ENCODE measurements at regions not wholly inside any gene's neighbourhood (a gene's known extent, or its start where the extent isn't known, plus 50 kb on each side); places are given as distances from the start of the nearest gene placed in this dataset.

GRCh38 chr5:2423634-2424033 is 327.8 kb downstream of the IRX2 start:
- Histone ChIP-seq H3K27me3 (ENCODE audit: insufficient read depth, low read length) (no peaks in the 10 kb centered on the region), H3K9ac (ENCODE audit: low read length) (no peak overlapping the region), H3K4me2 (ENCODE audit: low read length) (no peak overlapping the region), H4K20me1 (ENCODE audit: insufficient read depth, low read length) (no peaks in the 10 kb centered on the region), H3K79me2 (ENCODE audit: insufficient read depth, low read length) (no peaks in the 10 kb centered on the region), H3K9me3 (ENCODE audit: insufficient read depth, low read depth, low read length) (peaks cover 10% of the 10 kb centered on the region), H3K36me3 (ENCODE audit: insufficient read depth, low read length) (no peaks in the 10 kb centered on the region), H3K4me1 (ENCODE audit: insufficient read depth, low read length) (no peaks in the 10 kb centered on the region), H2AFZ (ENCODE audit: low read depth, low read length) (no peak overlapping the region), H3K27ac (ENCODE audit: low read depth, low read length) (no peak overlapping the region), H3K4me3 (ENCODE audit: insufficient read depth, low read depth, low read length) (no peak overlapping the region)
- TF ChIP-seq EZH2 (IDR thresholded peaks at IDR 0.05; ENCODE audit: insufficient read depth, low read length) (no peak), CTCF (IDR thresholded peaks at IDR 0.05; ENCODE audit: insufficient read depth, low read depth, low read length) (no peak)
- H3K4me3 Mint-ChIP-seq (ENCODE audit: unreplicated experiment), result no peak overlapping the region
- no peaks in the 10 kb centered on the region for H3K36me3 Mint-ChIP-seq (ENCODE audit: low read depth, unreplicated experiment)
- H3K9me3 Mint-ChIP-seq (ENCODE audit: unreplicated experiment), result no peaks in the 10 kb centered on the region
- H3K27me3 Mint-ChIP-seq (ENCODE audit: low read depth, unreplicated experiment), result peaks cover 8% of the 10 kb centered on the region
- H3K4me1 Mint-ChIP-seq (ENCODE audit: low read depth, unreplicated experiment), result no peaks in the 10 kb centered on the region
- DNase-seq (ENCODE audit: low read depth) (no peak), FAIRE-seq (no peak)
- no peak overlapping the region for H3K27ac Mint-ChIP-seq (ENCODE audit: unreplicated experiment)

- H3K36me3 Mint-ChIP-seq (ENCODE audit: low read depth, unreplicated experiment), result no peaks in the 10 kb centered on the region
- H3K9me3 Mint-ChIP-seq (ENCODE audit: unreplicated experiment), result peaks cover 4% of the 10 kb centered on the region
- peaks cover 29% of the 10 kb centered on the region for H3K27me3 Mint-ChIP-seq (ENCODE audit: low read depth, unreplicated experiment)
These were observed 334.2 kb downstream of the IRX2 start for GRCh38 chr5:2417301-2417700.

More at GRCh38 chr5:2417301-2417700, 334.2 kb downstream of the IRX2 start:
- H3K4me2 ChIP-seq (ENCODE audit: low read length), result no peak overlapping the region
- H3K79me2 ChIP-seq (ENCODE audit: insufficient read depth, low read length), result no peaks in the 10 kb centered on the region
- no peak for TF ChIP-seq CTCF (IDR thresholded peaks at IDR 0.05; ENCODE audit: insufficient read depth, low read depth, low read length)
- TF ChIP-seq EZH2 (IDR thresholded peaks at IDR 0.05; ENCODE audit: insufficient read depth, low read length), result no peak
- no peaks in the 10 kb centered on the region for H3K4me1 Mint-ChIP-seq (ENCODE audit: low read depth, unreplicated experiment)
- no peak for FAIRE-seq
- H3K27me3 ChIP-seq (ENCODE audit: insufficient read depth, low read length), result no peaks in the 10 kb centered on the region
- H3K4me3 ChIP-seq (ENCODE audit: insufficient read depth, low read depth, low read length), result no peak overlapping the region
- no peak overlapping the region for H3K9ac ChIP-seq (ENCODE audit: low read length)
- no peaks in the 10 kb centered on the region for H3K36me3 ChIP-seq (ENCODE audit: insufficient read depth, low read length)
- peaks cover 18% of the 10 kb centered on the region for H3K9me3 ChIP-seq (ENCODE audit: insufficient read depth, low read depth, low read length)
- H2AFZ ChIP-seq (ENCODE audit: low read depth, low read length), result no peak overlapping the region
- H3K27ac Mint-ChIP-seq (ENCODE audit: unreplicated experiment), result no peak overlapping the region
- H3K4me3 Mint-ChIP-seq (ENCODE audit: unreplicated experiment), result no peak overlapping the region
- H3K27ac ChIP-seq (ENCODE audit: low read depth, low read length), result no peak overlapping the region
- H3K4me1 ChIP-seq (ENCODE audit: insufficient read depth, low read length), result no peaks in the 10 kb centered on the region
- no peak for DNase-seq (ENCODE audit: low read depth)
- H4K20me1 ChIP-seq (ENCODE audit: insufficient read depth, low read length), result no peaks in the 10 kb centered on the region

Data from astrocyte (in vitro differentiated cells and primary cell).